ENCODE measurements at regions not wholly inside any gene's neighbourhood (a gene's known extent, or its start where the extent isn't known, plus 50 kb on each side); places are given as distances from the start of the nearest gene placed in this dataset.
"Not testable (repeated sequence)": the region's sequence is repeated elsewhere in the genome, so short reads cannot be mapped to it uniquely, and the experiment has no call there.

DNA sequence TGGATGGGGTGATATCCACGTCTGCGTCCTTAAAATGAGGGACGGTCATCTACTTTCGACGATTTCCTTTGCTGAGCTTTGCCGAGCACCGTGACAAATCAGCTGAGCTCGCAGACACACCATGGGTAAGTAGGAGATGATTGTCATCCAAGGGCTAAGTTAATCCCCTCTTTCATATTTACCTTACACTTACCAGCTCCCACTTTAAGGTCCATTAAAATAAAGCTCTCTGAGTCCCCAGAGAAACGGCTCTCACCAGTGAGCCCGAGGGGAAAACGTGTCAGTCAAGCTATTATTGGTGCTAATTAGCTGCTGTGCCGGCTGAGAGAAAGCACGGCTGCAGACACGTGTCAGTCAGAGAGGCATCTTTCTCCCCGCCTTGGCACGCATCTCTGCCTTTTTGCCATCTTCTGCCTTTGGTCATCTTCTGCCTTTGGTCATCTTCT is 72.2 kb downstream of the CRLF2 start:
- no peak for TF ChIP-seq CTCF (IDR thresholded peaks at IDR 0.05)
- DNase-seq (ENCODE audit: low spot score) (no peak), ATAC-seq (ENCODE audit: low FRiP score) (no peak)

GRCh38 chrX:1139185-1139500 is 73.3 kb downstream of the CRLF2 start:
- no peak for TF ChIP-seq CTCF (IDR thresholded peaks at IDR 0.05)
- ATAC-seq (ENCODE audit: low FRiP score) (no peak), DNase-seq (ENCODE audit: low spot score) (no peak)

DNA sequence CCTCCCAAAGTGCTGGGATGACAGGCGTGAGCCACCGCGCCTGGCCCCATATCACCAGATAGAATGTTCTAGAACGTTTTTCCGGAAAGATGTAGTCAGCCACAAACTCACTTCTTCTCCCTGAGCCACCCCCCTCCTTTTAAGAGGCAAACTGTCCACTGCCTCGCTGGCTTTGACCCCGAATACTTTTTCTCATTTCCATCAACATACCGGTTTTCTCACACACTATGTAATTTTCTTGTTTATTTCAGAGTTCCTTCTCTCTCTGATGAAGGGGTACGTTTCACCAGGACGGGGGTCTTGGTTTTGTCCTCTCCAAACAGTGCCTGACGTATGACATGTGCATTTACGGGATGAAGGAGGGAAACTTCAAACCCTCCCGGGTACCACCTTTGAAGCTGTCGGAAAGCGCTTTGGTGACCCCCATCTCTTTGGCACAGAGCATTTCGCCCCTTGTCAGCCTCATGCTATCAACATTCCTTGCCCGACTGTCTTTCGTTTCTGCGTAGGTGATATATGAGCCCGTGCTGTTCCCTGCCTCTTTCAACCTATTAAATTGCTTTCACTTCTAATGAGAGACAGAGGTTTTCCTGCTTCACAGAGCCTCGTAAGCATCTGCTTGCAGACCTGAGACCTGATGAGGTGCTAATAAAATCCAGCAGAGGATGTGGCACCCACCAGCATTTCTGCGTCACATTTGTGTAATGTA is 73.8 kb downstream of the CRLF2 start:
- DNase-seq (ENCODE audit: low spot score) (no peak), ATAC-seq (ENCODE audit: low FRiP score) (no peak)

GRCh38 chrX:1137531-1137930 is 74.9 kb downstream of the CRLF2 start:
- ATAC-seq (ENCODE audit: low FRiP score) (no peak), DNase-seq (ENCODE audit: low spot score) (no peak)
- TF ChIP-seq CTCF (IDR thresholded peaks at IDR 0.05) = no peak

More for the DNA sequence above, 73.8 kb downstream of the CRLF2 start:
- TF ChIP-seq CTCF (IDR thresholded peaks at IDR 0.05) = no peak

DNA sequence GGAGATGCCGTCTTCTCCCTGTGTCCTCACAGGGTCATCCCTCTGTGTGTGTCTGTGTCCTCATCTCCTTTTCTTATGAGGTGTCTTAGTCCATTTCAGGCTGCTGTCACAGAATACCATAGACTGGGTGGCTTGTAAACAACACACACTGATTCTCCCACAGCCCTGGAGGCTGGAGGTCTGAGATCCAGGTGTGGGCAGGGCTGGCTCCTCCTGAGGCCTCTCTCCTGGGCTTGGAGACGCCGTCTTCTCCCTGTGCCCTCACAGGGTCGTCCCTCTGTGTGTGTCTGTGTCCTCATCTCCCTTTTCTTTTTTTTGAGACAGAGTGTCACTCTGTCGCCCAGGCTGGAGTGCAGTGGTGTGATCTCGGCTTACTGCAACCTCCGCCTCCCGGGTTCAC is 75.9 kb downstream of the CRLF2 start:
- ATAC-seq (ENCODE audit: low FRiP score); DNase-seq (ENCODE audit: low spot score): not testable (repeated sequence)

- no peak for TF ChIP-seq CTCF (IDR thresholded peaks at IDR 0.05)
- ATAC-seq (ENCODE audit: low FRiP score) (no peak), DNase-seq (ENCODE audit: low spot score) (no peak)
Observed at GRCh38 chrX:1134976-1135375, 77.5 kb downstream of the CRLF2 start.

GRCh38 chrX:1134156-1134555 is 78.3 kb downstream of the CRLF2 start:
- TF ChIP-seq CTCF (IDR thresholded peaks at IDR 0.05) = no peak
- no peak for DNase-seq (ENCODE audit: low spot score)
- no peak for ATAC-seq (ENCODE audit: low FRiP score)

Data from omental fat pad (tissue), 3 donors.